GM21447 (cell line): ENCODE measurements at regions not wholly inside any gene's neighbourhood (a gene's known extent, or its start where the extent isn't known, plus 50 kb on each side); places are given as distances from the start of the nearest gene placed in this dataset.

Source experiments
- ATAC-seq: cut with Tn5 transposase; IDR thresholded peaks from one replicate; pipeline ENCODE4 v1.9.1; 2021; ENCODE audit not compliant: unreplicated experiment

DNA sequence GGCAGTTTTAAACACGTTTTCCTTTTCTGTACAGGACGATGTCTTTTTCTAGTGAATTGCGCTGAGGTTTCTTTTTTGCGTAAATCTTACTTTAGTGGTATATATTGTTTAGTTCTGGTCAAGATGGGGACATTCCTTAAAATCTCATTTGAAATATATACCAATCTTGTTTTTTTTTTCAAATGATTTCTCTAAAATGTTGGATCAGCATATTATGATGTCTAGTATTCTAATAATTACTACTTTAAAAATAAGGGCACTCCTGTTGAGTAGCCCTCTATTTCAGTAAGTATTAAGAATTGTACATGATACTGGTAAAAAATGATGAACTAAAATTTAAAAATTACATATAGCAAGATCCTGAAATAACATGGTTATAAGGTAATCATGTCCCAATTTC, 224.1 kb upstream of the ARHGAP24 start:
- no peak for ATAC-seq

GRCh38 chr4:85257817-85258370, 217.1 kb upstream of the ARHGAP24 start:
- no peak for ATAC-seq

DNA sequence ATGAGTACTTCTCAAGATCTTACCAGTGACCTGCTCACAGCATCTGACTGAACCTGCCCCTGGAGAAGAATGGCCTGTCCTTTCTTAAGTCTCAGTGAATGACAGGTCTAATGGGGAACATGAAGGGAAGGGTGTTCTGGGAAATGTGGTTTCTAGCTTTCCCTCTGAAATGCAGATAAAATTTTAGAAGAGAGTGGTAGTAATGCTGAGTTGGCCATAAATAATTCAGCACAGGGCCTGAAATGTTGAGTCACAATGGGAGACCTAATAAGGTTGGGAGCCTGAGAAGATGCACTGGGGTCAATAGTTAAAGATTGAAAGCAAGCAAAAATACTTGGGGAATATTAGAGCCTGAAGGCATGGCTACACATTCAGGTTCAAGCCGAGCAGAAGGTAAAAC, 214.9 kb upstream of the ARHGAP24 start:
- ATAC-seq, result no peak

DNA sequence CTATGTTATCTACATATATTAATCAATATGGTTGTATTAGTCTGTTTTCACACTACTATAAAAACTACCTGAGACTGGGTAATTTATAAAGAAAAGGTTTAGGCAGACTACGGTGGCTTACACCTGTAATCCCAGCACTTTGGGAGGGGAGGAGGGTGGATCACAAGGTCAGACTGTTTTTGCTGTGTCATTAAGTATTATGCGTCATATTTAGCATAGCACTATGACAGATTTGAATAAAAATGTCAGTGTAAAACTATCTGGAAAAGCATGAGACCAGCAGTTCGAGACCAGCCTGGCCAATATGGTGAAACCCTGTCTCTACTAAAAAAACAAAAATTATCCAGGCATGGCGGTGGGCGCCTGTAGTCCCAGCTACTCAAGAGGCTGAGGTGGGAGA, 209.7 kb upstream of the ARHGAP24 start:
- no peak for ATAC-seq

GRCh38 chr4:85268188-85268587, 206.8 kb upstream of the ARHGAP24 start:
- ATAC-seq, result no peak

DNA sequence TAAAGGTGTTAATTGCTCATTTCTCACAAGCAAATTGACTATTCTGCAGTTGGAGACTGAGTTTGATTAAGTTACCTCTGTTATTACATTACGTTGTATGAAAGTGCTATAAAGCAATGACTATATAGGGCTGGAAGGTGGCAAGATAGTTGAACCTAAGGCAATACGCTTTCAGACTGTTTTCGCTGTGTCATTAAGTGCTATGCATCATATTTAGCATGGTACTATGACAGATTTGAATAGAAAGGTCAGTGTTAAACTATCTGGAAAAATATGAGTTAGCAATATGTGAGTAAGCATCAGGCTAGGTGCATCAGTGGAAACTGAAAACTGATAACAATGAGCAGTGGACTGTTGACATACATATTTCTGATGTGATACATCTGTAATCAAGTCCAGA, 206.0 kb upstream of the ARHGAP24 start:
- no peak for ATAC-seq

GRCh38 chr4:85274955-85275354, 200.0 kb upstream of the ARHGAP24 start:
- ATAC-seq, result no peak

- ATAC-seq, result no peak
Observed at GRCh38 chr4:85280963-85281362, 194.0 kb upstream of the ARHGAP24 start.

- ATAC-seq, result no peak
Observed at GRCh38 chr4:85291226-85291625, 183.7 kb upstream of the ARHGAP24 start.

GRCh38 chr4:85298037-85298436, 176.9 kb upstream of the ARHGAP24 start:
- ATAC-seq, result no peak

- ATAC-seq, result no peak
Observed at GRCh38 chr4:85302193-85302736, 172.7 kb upstream of the ARHGAP24 start.

DNA sequence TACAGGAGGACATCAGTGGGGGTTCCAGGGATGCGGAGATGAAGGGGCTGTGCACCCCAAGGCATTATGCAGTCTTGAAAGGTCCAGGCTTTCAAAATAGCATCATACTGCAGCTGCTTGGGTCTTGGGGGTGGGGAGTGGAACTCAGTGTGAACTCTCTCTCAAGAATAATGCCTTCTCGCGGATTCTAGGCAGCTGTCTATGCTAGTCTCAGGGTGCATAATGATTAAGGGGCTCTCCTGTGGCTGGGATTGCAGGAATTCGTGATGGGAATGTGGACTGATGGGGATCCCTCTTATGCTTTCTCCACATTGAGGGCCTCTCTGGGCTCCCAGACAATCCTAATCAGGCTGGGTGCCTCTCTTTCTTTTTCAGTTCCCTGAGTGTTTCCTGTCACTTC, 172.2 kb upstream of the ARHGAP24 start:
- no peak for ATAC-seq

DNA sequence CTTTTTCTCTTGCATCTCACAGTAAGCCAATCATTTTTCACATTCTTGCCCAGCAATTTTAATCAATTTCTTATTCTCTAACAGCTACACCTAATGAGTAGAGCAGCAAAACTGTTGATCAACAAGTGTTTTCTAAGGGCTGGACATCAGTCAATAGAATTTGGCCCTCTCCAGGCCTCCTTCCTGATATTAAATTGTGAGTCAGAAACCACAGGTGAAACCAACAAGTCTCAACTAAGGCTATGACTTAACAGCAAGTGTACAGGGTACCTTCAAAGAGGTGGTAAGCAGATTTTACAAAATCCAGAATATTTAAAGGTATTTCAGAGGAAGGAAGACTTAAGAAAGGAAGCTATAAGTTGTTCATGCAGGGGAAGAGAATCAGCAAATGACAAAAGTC, 156.5 kb upstream of the ARHGAP24 start:
- ATAC-seq, result no peak

DNA sequence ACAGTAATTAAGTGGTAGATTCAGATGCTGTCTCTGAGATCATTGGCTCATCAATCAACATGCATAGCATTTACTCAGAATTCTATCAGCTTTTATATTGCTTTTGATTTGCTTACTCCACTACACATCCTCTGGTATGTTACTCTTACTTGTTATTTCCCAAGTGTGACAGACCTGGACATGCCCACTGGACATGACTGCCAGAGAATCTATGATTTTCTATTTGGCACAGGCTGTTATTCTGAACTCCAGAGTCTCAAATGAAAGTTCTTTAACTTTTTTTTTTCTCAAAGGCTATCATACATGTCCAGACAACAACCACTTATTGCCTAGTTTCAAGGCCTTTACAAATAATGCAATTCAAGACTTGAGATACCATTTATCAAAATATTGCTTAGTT, 116.1 kb upstream of the ARHGAP24 start:
- no peak for ATAC-seq

GRCh38 chr4:85362550-85362949, 112.4 kb upstream of the ARHGAP24 start:
- no peak for ATAC-seq

GRCh38 chr4:85367815-85368214, 107.1 kb upstream of the ARHGAP24 start:
- ATAC-seq, result no peak

DNA sequence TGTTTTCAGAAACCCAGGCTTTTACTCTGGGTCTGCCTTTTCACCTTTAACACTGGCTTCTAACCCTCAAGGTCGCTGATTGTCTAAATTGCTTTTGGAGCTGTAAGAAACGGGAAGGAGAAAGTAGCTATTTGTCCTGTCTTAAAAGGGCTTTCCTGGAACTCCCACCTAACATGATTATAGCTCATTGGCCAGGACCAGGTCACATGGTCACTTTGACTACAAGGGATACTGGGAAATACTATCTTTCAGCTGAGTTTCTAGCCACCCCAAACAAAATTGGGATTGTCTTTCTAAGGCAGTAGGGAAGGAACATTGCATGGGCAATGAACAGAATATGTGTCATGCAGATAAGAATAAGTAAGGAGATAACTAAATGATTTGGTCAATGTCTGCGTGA, 106.7 kb upstream of the ARHGAP24 start:
- ATAC-seq, result no peak

DNA sequence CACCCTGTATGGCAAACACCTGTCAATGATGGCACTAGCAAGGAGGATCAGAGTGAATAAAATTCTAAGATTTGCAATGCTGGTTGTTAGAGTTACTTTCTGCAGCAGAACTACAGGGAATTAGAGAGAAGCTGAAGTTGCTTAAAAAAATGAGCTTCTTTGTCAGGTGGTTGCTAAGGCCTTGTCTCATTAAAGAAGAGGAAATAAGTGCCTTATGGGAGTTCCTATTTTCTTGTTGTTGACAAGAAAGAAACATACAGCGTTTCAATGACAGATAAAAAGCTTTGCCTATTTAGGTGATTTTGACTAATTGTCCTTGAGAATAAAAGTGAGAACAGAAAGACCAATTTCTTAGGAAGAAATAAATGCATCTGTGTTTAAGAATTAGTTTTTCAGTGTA, 106.0 kb upstream of the ARHGAP24 start:
- no peak for ATAC-seq

DNA sequence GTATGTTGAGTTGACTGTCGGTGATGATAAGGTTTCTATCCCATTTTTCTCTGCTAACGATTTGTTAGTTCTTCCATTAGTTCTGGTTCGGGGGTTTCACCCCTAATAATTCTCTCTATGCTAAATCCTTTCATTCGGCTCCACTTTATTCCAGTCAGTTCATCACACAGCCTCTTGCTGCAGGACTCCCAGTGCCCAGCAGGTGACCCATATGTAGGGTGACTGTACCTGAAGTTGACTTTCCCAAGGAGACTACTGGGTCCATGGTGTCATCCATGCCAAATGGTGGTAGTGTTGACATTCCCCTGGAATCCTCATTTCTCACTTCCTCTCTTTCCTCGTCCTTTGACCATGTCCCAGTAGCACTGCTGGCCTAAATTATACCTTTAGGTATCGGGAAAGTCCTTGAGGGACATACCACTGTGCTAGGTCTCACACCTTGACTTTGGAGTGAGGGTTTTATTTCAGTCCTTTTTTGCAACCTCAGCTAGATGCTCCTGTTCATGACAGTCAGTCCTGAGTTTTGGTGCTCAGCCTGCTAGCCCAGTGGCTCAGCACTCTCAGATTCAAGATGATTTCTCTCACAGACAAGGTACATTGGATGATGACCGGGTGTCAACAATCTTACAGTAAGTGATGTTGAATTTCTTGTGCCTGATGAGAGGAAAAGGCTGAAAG, 105.1 kb upstream of the ARHGAP24 start:
- ATAC-seq, result no peak

- ATAC-seq, result peak; percentile 80
Observed at GRCh38 chr4:85370400-85371032, 104.4 kb upstream of the ARHGAP24 start.

GRCh38 chr4:85372966-85373365, 102.0 kb upstream of the ARHGAP24 start:
- no peak for ATAC-seq

GRCh38 chr4:85376285-85376684, 98.7 kb upstream of the ARHGAP24 start:
- no peak for ATAC-seq
